K562 (cell line): ENCODE measurements at regions not wholly inside any gene's neighbourhood (a gene's known extent, or its start where the extent isn't known, plus 50 kb on each side); places are given as distances from the start of the nearest gene placed in this dataset.

Experiments used
- CHD1 ChIP-seq: fragments of 200-600 bp; sonication (generic); IDR thresholded peaks from one replicate; pipeline ENCODE4 v1.6.1; 2012; ENCODE audit warnings: mild to moderate bottlenecking, moderate library complexity, low read length, inconsistent platforms
- ESRRB ChIP-seq: fragments of 250-450 bp; sonication (Bioruptor Pico); IDR thresholded peaks from 2 replicates; pipeline ENCODE4 v1.5.0; 2020; ENCODE audit warnings: mild to moderate bottlenecking, moderate library complexity, borderline replicate concordance
- NFRKB ChIP-seq: fragments of 450-650 bp; IDR thresholded peaks from 2 replicates; pipeline ENCODE4 v1.6.1; 2016; ENCODE audit warnings: low read depth
- NR4A1 ChIP-seq, 2 experiments: fragments of 250-450 bp in 1 of 2; fragments of 450-650 bp in 1 of 2; sonication (Bioruptor Pico) in 1 of 2; IDR thresholded peaks; 2 replicates each; pipeline versions ENCODE4 v1.4.0 to v1.6.1; 2016 to 2020; ENCODE audit warnings: mild to moderate bottlenecking in 2 of 2, missing compliant biosample characterization in 1 of 2, missing genetic modification characterization in 1 of 2, moderate library complexity in 1 of 2
- PHTF2 ChIP-seq: fragments of 250-450 bp; sonication (Bioruptor Pico); IDR thresholded peaks from 2 replicates; pipeline ENCODE4 v1.5.0; 2021; ENCODE audit warnings: mild to moderate bottlenecking
- POLR2A ChIP-seq: fragments of 450-650 bp; conservative IDR thresholded peaks from 2 replicates; pipeline ENCODE4 v1.6.1; 2016
- RAD21 ChIP-seq, 2 experiments: fragments of 250-450 bp in 1 of 2; fragments of 450-650 bp in 1 of 2; sonication (Bioruptor Pico) in 1 of 2; formaldehyde crosslinking in 1 of 2; IDR thresholded peaks in 1 of 2; conservative IDR thresholded peaks in 1 of 2; 2 replicates each; pipeline versions ENCODE4 v1.4.0 to v1.8.0; 2020 to 2022; ENCODE audit warnings: mild to moderate bottlenecking in 2 of 2, moderate library complexity in 1 of 2
- RAD51 ChIP-seq: fragments of 450-650 bp; IDR thresholded peaks from 2 replicates; pipeline ENCODE4 v1.7.1; 2016; ENCODE audit warnings: low read depth, mild to moderate bottlenecking, borderline replicate concordance
- ZZZ3 ChIP-seq: fragments of 450-650 bp; IDR thresholded peaks from 2 replicates; pipeline ENCODE4 v1.6.1; 2016; ENCODE audit warnings: antibody characterized with exemption, mild to moderate bottlenecking, moderate library complexity
- TF ChIP-seq, protein P1 (sequence below): fragments of 250-450 bp; sonication (Bioruptor Pico); IDR thresholded peaks from 2 replicates; pipeline ENCODE4 v1.4.0; 2020; ENCODE audit warnings: mild to moderate bottlenecking
- TF ChIP-seq, protein P2 (sequence below), 2 experiments: fragments of 150-350 bp in 1 of 2; IDR thresholded peaks; 2 replicates each; pipeline ENCODE4 v1.6.1; 2012 to 2016; ENCODE audit warnings: low read depth in 2 of 2, low read length in 2 of 2, mild to moderate bottlenecking in 1 of 2, moderate library complexity in 1 of 2

DNA sequence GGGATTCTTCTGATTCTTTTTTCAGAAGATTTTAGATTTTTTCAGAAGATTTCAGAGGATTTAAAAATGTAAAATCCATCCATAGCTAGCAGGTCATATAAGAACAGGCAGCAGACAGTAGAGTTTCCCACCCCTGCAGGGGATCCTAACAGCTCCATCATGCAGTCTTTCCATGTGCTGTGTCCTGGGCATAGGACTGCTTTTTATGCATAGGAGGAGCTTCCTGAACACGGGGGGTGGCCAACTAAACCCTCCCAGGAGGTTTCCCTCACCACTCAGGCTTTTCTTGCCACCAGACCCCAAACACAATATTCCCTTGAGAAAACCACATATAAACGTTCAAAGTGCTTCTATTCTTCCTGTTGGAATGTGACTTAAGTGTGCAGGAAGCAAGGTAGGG, 90.1 kb upstream of the TNR start (continued):
- TF ChIP-seq RAD51 (no peak), POLR2A (no peak), ZZZ3 (no peak), NFRKB (no peak), CHD1 (no peak), ESRRB (CRISPR knock-in tag) (no peak), PHTF2 (CRISPR knock-in tag) (no peak), NR4A1 (CRISPR knock-in tag; IDR thresholded peaks at IDR 0.05) (no peak), NR4A1 (tag; IDR thresholded peaks at IDR 0.05) (no peak), RAD21 (CRISPR knock-in tag; conservative IDR thresholded peaks at IDR 0.05 in 1 of 2, IDR thresholded peaks at IDR 0.05 in 1 of 2) (no peak)
- TF ChIP-seq, protein P1, sequence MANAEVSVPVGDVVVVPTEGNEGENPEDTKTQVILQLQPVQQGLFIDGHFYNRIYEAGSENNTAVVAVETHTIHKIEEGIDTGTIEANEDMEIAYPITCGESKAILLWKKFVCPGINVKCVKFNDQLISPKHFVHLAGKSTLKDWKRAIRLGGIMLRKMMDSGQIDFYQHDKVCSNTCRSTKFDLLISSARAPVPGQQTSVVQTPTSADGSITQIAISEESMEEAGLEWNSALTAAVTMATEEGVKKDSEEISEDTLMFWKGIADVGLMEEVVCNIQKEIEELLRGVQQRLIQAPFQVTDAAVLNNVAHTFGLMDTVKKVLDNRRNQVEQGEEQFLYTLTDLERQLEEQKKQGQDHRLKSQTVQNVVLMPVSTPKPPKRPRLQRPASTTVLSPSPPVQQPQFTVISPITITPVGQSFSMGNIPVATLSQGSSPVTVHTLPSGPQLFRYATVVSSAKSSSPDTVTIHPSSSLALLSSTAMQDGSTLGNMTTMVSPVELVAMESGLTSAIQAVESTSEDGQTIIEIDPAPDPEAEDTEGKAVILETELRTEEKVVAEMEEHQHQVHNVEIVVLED (CRISPR knock-in tag), result no peak
- TF ChIP-seq, protein P2, sequence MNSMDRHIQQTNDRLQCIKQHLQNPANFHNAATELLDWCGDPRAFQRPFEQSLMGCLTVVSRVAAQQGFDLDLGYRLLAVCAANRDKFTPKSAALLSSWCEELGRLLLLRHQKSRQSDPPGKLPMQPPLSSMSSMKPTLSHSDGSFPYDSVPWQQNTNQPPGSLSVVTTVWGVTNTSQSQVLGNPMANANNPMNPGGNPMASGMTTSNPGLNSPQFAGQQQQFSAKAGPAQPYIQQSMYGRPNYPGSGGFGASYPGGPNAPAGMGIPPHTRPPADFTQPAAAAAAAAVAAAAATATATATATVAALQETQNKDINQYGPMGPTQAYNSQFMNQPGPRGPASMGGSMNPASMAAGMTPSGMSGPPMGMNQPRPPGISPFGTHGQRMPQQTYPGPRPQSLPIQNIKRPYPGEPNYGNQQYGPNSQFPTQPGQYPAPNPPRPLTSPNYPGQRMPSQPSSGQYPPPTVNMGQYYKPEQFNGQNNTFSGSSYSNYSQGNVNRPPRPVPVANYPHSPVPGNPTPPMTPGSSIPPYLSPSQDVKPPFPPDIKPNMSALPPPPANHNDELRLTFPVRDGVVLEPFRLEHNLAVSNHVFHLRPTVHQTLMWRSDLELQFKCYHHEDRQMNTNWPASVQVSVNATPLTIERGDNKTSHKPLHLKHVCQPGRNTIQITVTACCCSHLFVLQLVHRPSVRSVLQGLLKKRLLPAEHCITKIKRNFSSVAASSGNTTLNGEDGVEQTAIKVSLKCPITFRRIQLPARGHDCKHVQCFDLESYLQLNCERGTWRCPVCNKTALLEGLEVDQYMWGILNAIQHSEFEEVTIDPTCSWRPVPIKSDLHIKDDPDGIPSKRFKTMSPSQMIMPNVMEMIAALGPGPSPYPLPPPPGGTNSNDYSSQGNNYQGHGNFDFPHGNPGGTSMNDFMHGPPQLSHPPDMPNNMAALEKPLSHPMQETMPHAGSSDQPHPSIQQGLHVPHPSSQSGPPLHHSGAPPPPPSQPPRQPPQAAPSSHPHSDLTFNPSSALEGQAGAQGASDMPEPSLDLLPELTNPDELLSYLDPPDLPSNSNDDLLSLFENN (IDR thresholded peaks at IDR 0.05; ENCODE audit: low read depth in 2 of 2, low read length in 2 of 2), result no peak
